ENCODE measurements at regions not wholly inside any gene's neighbourhood (a gene's known extent, or its start where the extent isn't known, plus 50 kb on each side); places are given as distances from the start of the nearest gene placed in this dataset.

GRCh38 chr17:65290056-65290455, 152.9 kb downstream of the RGS9 start:
- H2AFZ ChIP-seq (ENCODE audit: low read depth, low read length): no peak overlapping the region
- H3K4me3 ChIP-seq (ENCODE audit: low read depth in 1 of 2, low read length in 2 of 2): no peak overlapping the region
- H3K9ac ChIP-seq (ENCODE audit: low read depth, low read length): no peak overlapping the region
- no peak overlapping the region for H3K4me2 ChIP-seq (ENCODE audit: insufficient read depth, low read length)
- no peaks in the 10 kb centered on the region for H3K4me1 ChIP-seq (ENCODE audit: insufficient read depth, low read length)
- H3K27ac ChIP-seq (ENCODE audit: low read length): no peak overlapping the region
- DNase-seq (no peak), ATAC-seq (ENCODE audit: insufficient read depth, low read depth) (no peak)
- no peaks in the 10 kb centered on the region for H3K27me3 ChIP-seq (ENCODE audit: insufficient read depth, low read length, poor library complexity)
- H3K36me3 ChIP-seq (ENCODE audit: insufficient read depth, low read length): no peaks in the 10 kb centered on the region
- no peak for TF ChIP-seq EZH2 (IDR thresholded peaks at IDR 0.05; ENCODE audit: borderline replicate concordance, low read depth, low read length, severe bottlenecking)
- TF ChIP-seq CTCF (IDR thresholded peaks at IDR 0.05; ENCODE audit: borderline replicate concordance, extremely low read depth, low read length, poor library complexity, severe bottlenecking): no peak
- H3K79me2 ChIP-seq (ENCODE audit: insufficient read depth, low read length): no peaks in the 10 kb centered on the region
- no peaks in the 10 kb centered on the region for H4K20me1 ChIP-seq (ENCODE audit: insufficient read depth, low read length)
- no peaks in the 10 kb centered on the region for H3K9me3 ChIP-seq (ENCODE audit: insufficient read depth, low read length, severe bottlenecking)

- ATAC-seq (ENCODE audit: insufficient read depth, low read depth) (no peak), DNase-seq (no peak)
- Histone ChIP-seq H3K9me3 (ENCODE audit: insufficient read depth, low read length, severe bottlenecking) (no peaks in the 10 kb centered on the region), H3K9ac (ENCODE audit: low read depth, low read length) (no peak overlapping the region), H3K4me1 (ENCODE audit: insufficient read depth, low read length) (no peaks in the 10 kb centered on the region), H4K20me1 (ENCODE audit: insufficient read depth, low read length) (no peaks in the 10 kb centered on the region), H3K27me3 (ENCODE audit: insufficient read depth, low read length, poor library complexity) (no peaks in the 10 kb centered on the region), H3K27ac (ENCODE audit: low read length) (no peak overlapping the region), H3K36me3 (ENCODE audit: insufficient read depth, low read length) (no peaks in the 10 kb centered on the region), H2AFZ (ENCODE audit: low read depth, low read length) (no peak overlapping the region), H3K79me2 (ENCODE audit: insufficient read depth, low read length) (no peaks in the 10 kb centered on the region), H3K4me3 (ENCODE audit: low read depth in 1 of 2, low read length in 2 of 2) (no peak overlapping the region), H3K4me2 (ENCODE audit: insufficient read depth, low read length) (no peak overlapping the region)
- TF ChIP-seq EZH2 (IDR thresholded peaks at IDR 0.05; ENCODE audit: borderline replicate concordance, low read depth, low read length, severe bottlenecking): no peak
- TF ChIP-seq CTCF (IDR thresholded peaks at IDR 0.05; ENCODE audit: borderline replicate concordance, extremely low read depth, low read length, poor library complexity, severe bottlenecking): no peak
These were observed 149.9 kb downstream of the RGS9 start for GRCh38 chr17:65287040-65287439.

- H3K27me3 ChIP-seq (ENCODE audit: insufficient read depth, low read length, poor library complexity): no peaks in the 10 kb centered on the region
- TF ChIP-seq CTCF (IDR thresholded peaks at IDR 0.05; ENCODE audit: borderline replicate concordance, extremely low read depth, low read length, poor library complexity, severe bottlenecking) (no peak), EZH2 (IDR thresholded peaks at IDR 0.05; ENCODE audit: borderline replicate concordance, low read depth, low read length, severe bottlenecking) (no peak)
- ATAC-seq (ENCODE audit: insufficient read depth, low read depth): no peak
These were observed 146.5 kb downstream of the RGS9 start for GRCh38 chr17:65283704-65284103.

GRCh38 chr17:65279456-65279855, 142.3 kb downstream of the RGS9 start:
- ATAC-seq (ENCODE audit: insufficient read depth, low read depth): no peak
- Histone ChIP-seq H3K27me3 (ENCODE audit: insufficient read depth, low read length, poor library complexity) (no peaks in the 10 kb centered on the region), H3K27ac (ENCODE audit: low read length) (no peak overlapping the region), H3K4me2 (ENCODE audit: insufficient read depth, low read length) (no peak overlapping the region), H3K79me2 (ENCODE audit: insufficient read depth, low read length) (no peaks in the 10 kb centered on the region), H4K20me1 (ENCODE audit: insufficient read depth, low read length) (no peaks in the 10 kb centered on the region; the same call in 1 of the 2 replicates), H3K9me3 (ENCODE audit: insufficient read depth, low read length, severe bottlenecking) (no peaks in the 10 kb centered on the region), H3K36me3 (ENCODE audit: insufficient read depth, low read length) (no peaks in the 10 kb centered on the region), H3K4me3 (ENCODE audit: low read depth in 1 of 2, low read length in 2 of 2) (no peak overlapping the region), H3K9ac (ENCODE audit: low read depth, low read length) (no peak overlapping the region), H3K4me1 (ENCODE audit: insufficient read depth, low read length) (no peaks in the 10 kb centered on the region), H2AFZ (ENCODE audit: low read depth, low read length) (no peak overlapping the region)
- no peak for DNase-seq
- TF ChIP-seq CTCF (IDR thresholded peaks at IDR 0.05; ENCODE audit: borderline replicate concordance, extremely low read depth, low read length, poor library complexity, severe bottlenecking): no peak
- TF ChIP-seq EZH2 (IDR thresholded peaks at IDR 0.05; ENCODE audit: borderline replicate concordance, low read depth, low read length, severe bottlenecking): no peak

More at GRCh38 chr17:65283704-65284103, 146.5 kb downstream of the RGS9 start:
- H2AFZ ChIP-seq (ENCODE audit: low read depth, low read length): no peak overlapping the region
- no peaks in the 10 kb centered on the region for H3K36me3 ChIP-seq (ENCODE audit: insufficient read depth, low read length)
- H3K9ac ChIP-seq (ENCODE audit: low read depth, low read length): no peak overlapping the region
- H3K9me3 ChIP-seq (ENCODE audit: insufficient read depth, low read length, severe bottlenecking): no peaks in the 10 kb centered on the region
- no peaks in the 10 kb centered on the region for H3K79me2 ChIP-seq (ENCODE audit: insufficient read depth, low read length)
- no peak overlapping the region for H3K4me3 ChIP-seq (ENCODE audit: low read depth in 1 of 2, low read length in 2 of 2)
- DNase-seq: no peak
- no peak overlapping the region for H3K27ac ChIP-seq (ENCODE audit: low read length)
- no peak overlapping the region for H3K4me2 ChIP-seq (ENCODE audit: insufficient read depth, low read length)
- H3K4me1 ChIP-seq (ENCODE audit: insufficient read depth, low read length): no peaks in the 10 kb centered on the region
- H4K20me1 ChIP-seq (ENCODE audit: insufficient read depth, low read length): no peaks in the 10 kb centered on the region

All from DND-41 (cell line).